GM19035 (cell line): ENCODE measurements at regions not wholly inside any gene's neighbourhood (a gene's known extent, or its start where the extent isn't known, plus 50 kb on each side); places are given as distances from the start of the nearest gene placed in this dataset.

Experiments
- ATAC-seq: cut with Tn5 transposase; IDR thresholded peaks from one replicate; pipeline ENCODE4 v1.9.1; 2021; ENCODE audit not compliant: unreplicated experiment

DNA sequence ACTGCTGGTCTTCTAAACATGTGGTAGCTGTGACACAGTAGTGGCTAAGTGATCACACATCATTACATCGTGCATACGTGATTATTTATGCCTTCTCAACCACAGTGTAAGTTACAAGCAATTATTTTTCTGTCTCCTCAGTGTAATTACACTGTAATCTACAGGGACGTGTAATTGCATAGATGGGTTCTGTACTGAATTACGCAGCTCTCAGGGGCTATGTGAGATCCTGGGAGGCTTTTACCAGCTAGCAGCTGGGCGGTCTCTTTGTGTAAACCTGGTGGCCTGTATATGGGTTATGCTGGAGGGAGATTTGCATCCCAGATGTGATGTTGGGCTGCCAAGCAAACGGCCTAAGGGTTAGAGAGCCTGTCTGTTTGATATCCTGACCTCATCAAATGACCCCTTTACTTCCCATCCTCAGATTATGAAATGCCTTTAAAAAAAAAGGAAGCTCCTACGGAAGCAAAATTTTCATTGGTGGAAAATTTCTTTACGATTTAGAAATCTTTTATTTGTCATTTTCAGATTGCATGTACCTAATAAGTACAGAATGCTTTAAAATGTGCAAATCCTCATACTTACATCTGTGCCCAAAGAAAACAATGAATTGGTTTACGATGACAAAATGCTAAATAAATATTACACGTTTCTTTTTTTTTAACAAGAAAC, 402.8 kb upstream of the JAG1 start:
- no peak for ATAC-seq

GRCh38 chr20:11077226-11077625, 403.4 kb upstream of the JAG1 start:
- no peak for ATAC-seq

- ATAC-seq: no peak
Measured at GRCh38 chr20:11080010-11080409, 406.2 kb upstream of the JAG1 start.

DNA sequence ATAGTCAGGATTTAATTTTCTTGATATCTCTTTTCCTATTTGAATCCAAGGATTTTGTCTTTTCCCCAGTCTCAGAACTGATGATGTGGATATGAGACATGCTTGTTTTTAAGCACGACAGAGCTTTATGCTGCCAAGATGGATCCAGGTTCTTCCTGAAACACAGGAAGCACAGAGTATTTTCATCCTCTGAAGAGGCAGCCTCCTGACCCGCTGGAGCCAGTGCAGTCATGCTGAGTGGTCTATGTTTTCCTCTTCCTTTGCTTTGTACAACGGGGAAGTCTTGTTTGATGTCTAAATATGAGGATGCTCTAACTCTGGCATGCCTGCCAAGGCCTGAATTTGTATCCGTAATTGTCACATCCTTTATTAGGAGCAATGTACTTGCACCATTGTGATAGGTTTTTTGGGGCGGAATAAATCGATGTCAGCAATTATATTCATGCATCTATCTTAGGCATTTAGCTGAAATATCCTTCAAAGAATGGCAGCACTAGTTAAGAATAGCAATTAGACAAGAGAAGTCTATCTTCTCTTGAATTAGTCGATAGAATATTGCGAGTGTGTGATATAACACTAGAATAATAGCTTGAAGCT, 407.1 kb upstream of the JAG1 start:
- no peak for ATAC-seq

DNA sequence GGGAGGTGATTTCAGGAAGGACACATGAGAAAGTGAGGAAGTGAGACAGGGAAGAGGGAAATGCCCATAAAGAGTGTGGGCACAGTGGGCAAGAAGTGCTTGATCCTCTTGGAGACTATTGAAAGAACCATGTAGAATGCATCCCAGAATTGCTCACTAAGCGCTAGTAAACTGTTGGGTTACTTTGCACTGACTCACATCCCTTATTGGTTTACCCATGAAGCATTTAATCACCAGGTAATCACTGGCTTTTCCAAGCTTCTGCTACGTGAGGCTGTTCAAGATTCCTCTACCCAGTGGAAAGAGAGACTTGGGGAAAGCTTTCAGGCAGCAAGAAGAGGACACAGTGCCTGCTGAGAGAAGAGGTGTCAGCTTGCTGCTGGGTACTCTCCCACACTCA, 410.0 kb upstream of the JAG1 start:
- ATAC-seq: no peak

- ATAC-seq: no peak
Measured at GRCh38 chr20:11084508-11084907, 410.7 kb upstream of the JAG1 start.

DNA sequence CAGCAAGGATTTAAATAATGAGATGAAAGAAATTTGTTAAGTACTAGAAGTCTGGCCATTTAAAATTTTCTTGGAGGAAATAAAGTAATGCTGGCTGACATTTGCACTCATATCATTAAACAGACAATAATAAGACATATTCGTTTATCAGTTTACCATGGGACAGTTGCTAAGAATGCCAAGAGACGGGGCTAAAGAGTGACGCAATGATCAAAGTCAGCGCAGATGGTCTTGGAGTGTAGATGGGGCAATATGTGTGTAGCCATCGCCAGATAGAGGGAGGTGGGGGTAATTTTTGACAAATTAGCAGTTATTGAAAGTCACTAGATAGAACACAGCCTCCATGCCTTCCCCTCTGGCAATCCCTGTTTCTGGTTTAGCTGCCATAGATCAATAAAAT, 413.2 kb upstream of the JAG1 start:
- no peak for ATAC-seq

GRCh38 chr20:11090751-11091150, 417.0 kb upstream of the JAG1 start:
- ATAC-seq: no peak

DNA sequence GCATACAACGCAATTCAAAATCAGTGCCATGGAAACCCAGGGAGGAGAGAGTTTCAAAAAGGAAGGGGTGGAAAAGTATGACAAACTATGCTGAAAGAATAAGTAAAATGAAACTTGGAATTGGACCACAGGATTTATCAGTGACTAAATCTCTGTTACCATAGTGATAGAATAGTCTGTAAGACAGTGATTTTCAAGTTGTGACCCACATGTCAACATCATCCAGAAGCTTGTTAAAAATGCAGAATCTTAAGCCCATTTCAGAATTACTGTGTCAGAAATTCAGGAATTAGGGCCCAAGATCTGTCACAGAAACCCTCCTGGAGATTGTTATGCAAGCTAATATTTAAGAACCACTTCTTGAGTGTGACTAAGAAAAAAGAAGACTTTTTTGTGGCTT, 417.7 kb upstream of the JAG1 start:
- ATAC-seq: no peak

DNA sequence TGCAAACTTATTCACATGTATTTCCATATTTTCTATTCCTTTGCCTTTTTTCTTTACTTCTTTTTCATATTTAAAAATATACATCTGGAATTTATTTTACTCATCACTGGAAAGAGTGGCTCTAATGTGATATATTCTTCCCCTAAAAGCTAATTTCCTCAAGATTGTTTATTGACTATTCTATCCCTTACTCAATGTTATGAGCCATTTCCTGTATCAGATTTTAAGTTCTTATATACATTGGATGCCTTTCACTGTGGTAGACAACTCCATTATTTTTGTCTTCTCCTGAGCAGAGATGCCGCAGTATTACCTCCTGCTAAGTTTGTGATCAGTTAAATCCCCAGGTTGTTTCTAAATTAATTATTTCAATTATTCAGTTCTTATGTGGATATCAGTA, 418.4 kb upstream of the JAG1 start:
- ATAC-seq: no peak

DNA sequence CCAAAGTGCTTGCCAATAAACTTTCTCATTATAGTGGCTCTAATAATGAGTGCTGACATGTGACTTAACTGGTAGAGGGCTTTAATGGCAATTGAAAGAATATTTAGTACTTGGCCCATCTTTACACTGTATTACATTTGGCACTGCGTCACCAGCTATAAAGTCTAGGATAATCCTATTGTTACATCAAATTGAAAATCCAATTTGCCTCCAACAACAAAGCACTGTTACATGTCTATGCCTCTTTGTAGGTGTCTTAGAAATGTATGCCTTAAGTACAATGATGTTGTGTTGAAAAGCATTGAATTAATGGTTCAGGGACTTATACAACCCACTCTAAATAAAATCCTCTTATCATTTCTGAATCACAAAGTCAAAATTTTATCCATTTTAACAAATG, 420.4 kb upstream of the JAG1 start:
- ATAC-seq: no peak

DNA sequence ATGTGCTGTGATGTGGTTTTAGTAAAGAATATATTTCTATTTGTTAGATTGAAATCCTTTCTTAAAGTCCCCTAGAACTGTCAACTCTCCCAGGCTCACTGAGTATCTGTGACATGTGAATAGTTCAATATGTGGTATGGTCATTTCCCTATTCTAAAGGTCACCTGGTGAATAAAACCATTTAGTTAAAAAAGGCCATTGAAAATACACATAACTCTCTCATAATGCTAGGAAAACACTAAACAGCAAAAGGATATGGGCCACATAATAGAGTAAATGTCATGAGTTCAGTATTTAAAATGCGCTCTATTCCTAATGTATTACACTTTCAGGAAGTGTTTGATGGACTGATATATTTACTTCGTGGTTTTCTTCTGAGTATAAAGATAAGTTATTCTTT, 420.9 kb upstream of the JAG1 start:
- ATAC-seq: no peak

DNA sequence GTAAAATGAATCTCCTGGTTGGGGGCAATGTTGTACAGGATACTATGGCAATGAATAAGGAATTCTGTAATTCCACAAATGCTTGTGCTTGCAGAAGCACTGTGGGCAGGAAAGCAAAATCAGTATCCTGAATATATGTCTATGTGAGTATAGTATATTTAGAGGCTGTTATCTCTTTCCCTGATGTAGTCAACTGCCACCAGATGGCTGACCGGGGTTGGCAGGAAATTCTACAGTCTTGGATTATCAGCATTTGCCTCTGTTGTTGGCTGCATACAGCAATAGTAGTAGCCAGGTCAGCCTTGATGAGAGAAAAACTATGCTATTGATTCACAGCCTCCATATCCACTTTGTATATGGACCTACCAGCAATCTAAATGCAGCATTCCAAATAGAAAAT, 425.1 kb upstream of the JAG1 start:
- no peak for ATAC-seq

DNA sequence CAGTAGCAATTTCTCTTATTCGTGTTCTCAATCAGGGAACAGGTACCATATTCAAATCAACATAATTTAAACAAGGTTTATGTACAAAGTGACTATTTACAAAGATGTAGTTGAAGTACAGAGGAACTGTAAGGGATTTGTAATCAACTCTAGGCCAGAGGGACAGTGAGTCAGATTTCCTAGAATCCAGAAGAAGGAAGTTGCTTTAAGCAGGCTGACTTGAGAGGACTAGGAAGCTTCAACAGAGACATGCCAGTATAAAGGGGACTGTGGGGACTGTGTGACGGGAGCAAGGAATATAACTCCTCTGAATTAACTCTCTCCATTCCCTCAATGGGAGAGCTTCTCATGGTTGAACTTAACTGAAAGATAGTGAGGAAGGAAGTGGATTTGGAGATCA, 427.4 kb upstream of the JAG1 start:
- ATAC-seq: no peak

- no peak for ATAC-seq
Measured at GRCh38 chr20:11101696-11102095, 427.9 kb upstream of the JAG1 start.

DNA sequence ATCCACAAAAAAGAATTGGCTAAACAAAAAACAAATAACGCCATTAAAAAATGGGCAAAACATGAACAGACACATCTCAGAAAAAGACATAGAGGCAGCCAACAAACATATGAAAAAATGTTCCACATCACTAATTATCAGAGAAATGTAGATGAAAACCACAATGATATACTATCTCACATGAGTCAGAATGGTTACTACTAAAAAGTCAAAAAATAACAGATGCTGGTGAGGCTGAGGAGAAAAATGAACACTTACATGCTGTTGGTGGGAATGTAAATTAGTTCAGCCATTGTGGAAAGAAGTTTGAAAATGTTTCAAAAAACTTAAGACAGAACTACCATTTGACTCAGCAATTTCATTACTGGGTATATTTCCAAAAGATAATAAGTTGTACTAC, 430.1 kb upstream of the JAG1 start:
- ATAC-seq: no peak

- ATAC-seq: no peak
Measured at GRCh38 chr20:11108102-11108810, 434.5 kb upstream of the JAG1 start.

DNA sequence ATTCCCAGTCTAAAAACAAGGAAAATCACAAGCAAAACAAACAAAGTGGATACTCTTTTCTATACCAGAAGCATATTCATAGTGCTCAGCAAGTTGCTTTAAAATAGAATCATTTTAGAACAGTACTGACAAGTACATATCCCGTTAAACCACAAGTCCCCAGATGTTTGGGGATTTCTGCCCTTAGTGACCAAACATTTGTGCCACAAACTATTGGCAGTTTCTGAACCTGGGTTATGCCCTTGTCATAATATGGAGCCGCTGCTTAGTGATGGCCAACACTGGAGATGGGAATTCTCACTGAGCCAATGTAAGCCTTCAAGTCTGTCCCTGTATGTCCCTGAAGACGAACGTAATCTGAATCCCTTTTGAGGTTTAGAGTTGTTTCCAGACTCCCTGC, 436.7 kb upstream of the JAG1 start:
- ATAC-seq: no peak

- no peak for ATAC-seq
Measured at GRCh38 chr20:11111191-11111590, 437.4 kb upstream of the JAG1 start.

DNA sequence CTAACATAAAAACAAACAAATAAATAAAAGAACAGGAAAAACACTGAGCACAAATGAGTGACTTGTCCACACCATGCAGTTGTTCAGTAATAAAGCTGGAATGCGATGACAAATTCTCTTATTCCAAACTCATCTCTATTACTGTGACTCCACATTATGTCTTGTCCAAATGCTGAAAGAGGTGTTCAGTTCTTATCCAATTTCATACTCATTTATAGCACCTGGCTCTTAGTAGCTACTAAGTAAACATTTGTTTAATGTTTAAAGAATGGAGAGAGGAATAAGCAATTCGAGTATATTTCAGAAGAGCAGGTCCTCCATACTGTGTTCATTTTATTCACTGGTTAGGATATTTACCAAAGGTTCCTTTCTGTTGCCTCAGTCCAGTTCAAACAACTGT, 439.0 kb upstream of the JAG1 start:
- ATAC-seq: no peak

GRCh38 chr20:11114382-11114781, 440.6 kb upstream of the JAG1 start:
- ATAC-seq: no peak

- ATAC-seq: no peak
Measured at GRCh38 chr20:11117808-11118528, 444.2 kb upstream of the JAG1 start.
